Esophagus muscularis mucosa (tissue), 4 donors: ENCODE measurements at regions not wholly inside any gene's neighbourhood (a gene's known extent, or its start where the extent isn't known, plus 50 kb on each side); places are given as distances from the start of the nearest gene placed in this dataset.

Experiments
- CTCF ChIP-seq, 3 experiments: fragments of 200-600 bp in 2 of 3; fragments of 450-650 bp in 1 of 3; sonication (generic) in 2 of 3; IDR thresholded peaks; one replicate each; pipeline ENCODE4 v1.5.1; 2017 to 2019; ENCODE audit warnings: antibody characterized with exemption in 3 of 3, mild to moderate bottlenecking in 2 of 3, moderate library complexity in 1 of 3
- EP300 ChIP-seq: sonication (generic); formaldehyde crosslinking; IDR thresholded peaks from one replicate; pipeline ENCODE4 v1.6.1; 2017; ENCODE audit warnings: antibody characterized with exemption
- POLR2A ChIP-seq: fragments of 450-650 bp; IDR thresholded peaks from one replicate; pipeline ENCODE4 v1.6.1; 2017; ENCODE audit warnings: antibody characterized with exemption, moderate library complexity, mild to moderate bottlenecking, low read depth
- POLR2AphosphoS5 ChIP-seq, 2 donors: sonication (generic); formaldehyde crosslinking; IDR thresholded peaks; one replicate each; pipeline ENCODE4 v1.6.1; 2017; ENCODE audit warnings: antibody characterized with exemption in 2 of 2

GRCh38 chr2:192283450-192283849 is 88.7 kb upstream of the TMEFF2 start:
- no peak for TF ChIP-seq POLR2AphosphoS5 (IDR thresholded peaks at IDR 0.05)
- TF ChIP-seq CTCF (IDR thresholded peaks at IDR 0.05): no peak
- no peak for TF ChIP-seq POLR2A
- no peak for TF ChIP-seq EP300
